Liver (tissue), 3 donors: ENCODE measurements at regions not wholly inside any gene's neighbourhood (a gene's known extent, or its start where the extent isn't known, plus 50 kb on each side); places are given as distances from the start of the nearest gene placed in this dataset.

Experiments
- ATF3 ChIP-seq: IDR thresholded peaks from 2 replicates; pipeline ENCODE4 v1.6.1; 2016; ENCODE audit warnings: antibody characterized with exemption
- CTCF ChIP-seq: fragments of 150-350 bp; IDR thresholded peaks from 2 replicates; pipeline ENCODE4 v1.5.1; 2017; ENCODE audit warnings: improper control_type of control experiment, low read depth, low read length; ENCODE audit not compliant: missing input control
- EGR1 ChIP-seq, 2 donors: IDR thresholded peaks; 2 replicates each; pipeline ENCODE4 v1.6.1; 2016 to 2018; ENCODE audit warnings: antibody characterized with exemption in 2 of 2, low read depth in 2 of 2
- MAX ChIP-seq: IDR thresholded peaks from 2 replicates; pipeline ENCODE4 v1.6.1; 2016; ENCODE audit warnings: antibody characterized with exemption
- REST ChIP-seq: IDR thresholded peaks from 2 replicates; pipeline ENCODE4 v1.6.1; 2016; ENCODE audit warnings: antibody characterized with exemption, mild to moderate bottlenecking
- TAF1 ChIP-seq: conservative IDR thresholded peaks from 2 replicates; pipeline ENCODE4 v1.6.1; 2016; ENCODE audit warnings: antibody characterized with exemption, mild to moderate bottlenecking
- donor health status: healthy.
- donor health status: healthy.

- TF ChIP-seq ATF3 = no peak
- TF ChIP-seq CTCF = no peak
- TF ChIP-seq TAF1 = no peak
- no peak for TF ChIP-seq EGR1 (IDR thresholded peaks at IDR 0.05; ENCODE audit: low read depth in 2 of 2)
- TF ChIP-seq REST = no peak
- TF ChIP-seq MAX = no peak
Observed at GRCh38 chr14:83894568-83894967, 1635.4 kb upstream of the FLRT2 start.
